IPS-18c (cell line): ENCODE measurements at regions not wholly inside any gene's neighbourhood (a gene's known extent, or its start where the extent isn't known, plus 50 kb on each side); places are given as distances from the start of the nearest gene placed in this dataset.

Experiments
- H3K4me3 ChIP-seq: 2 replicates; pipeline ENCODE4 v1.7.0; 2013; ENCODE audit warnings: low read depth, mild to moderate bottlenecking, low read length, moderate library complexity; ENCODE audit not compliant: insufficient read depth
- H3K9me3 ChIP-seq: one replicate; pipeline ENCODE4 v1.6.1; 2013; ENCODE audit warnings: mild to moderate bottlenecking, low read length, moderate library complexity; ENCODE audit not compliant: control insufficient read depth, insufficient read depth

DNA sequence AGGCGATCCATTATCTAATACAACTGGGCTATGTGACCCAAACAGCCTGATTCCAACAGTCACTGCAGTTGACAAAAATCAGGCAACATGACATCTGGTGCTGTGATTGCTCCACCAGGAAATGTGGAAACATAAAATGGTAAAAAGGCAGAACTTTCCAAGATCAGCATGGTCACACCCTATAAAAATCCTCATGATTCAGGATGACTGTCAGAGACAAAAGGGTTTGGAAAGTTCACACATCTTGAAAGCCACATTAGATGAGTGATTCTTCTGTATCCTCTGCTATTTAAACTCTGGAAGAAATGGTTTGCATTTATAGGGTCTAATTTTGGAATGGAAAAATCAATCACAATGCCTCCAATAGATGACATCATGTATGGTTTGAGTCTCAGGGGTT lies 662.6 kb upstream of the IGFBP3 start:
- Histone ChIP-seq H3K4me3 (no peak overlapping the region), H3K9me3 (no peaks in the 10 kb centered on the region)

GRCh38 chr7:46581268-46581667 lies 660.2 kb upstream of the IGFBP3 start:
- no peaks in the 10 kb centered on the region for H3K9me3 ChIP-seq
- H3K4me3 ChIP-seq = no peak overlapping the region

DNA sequence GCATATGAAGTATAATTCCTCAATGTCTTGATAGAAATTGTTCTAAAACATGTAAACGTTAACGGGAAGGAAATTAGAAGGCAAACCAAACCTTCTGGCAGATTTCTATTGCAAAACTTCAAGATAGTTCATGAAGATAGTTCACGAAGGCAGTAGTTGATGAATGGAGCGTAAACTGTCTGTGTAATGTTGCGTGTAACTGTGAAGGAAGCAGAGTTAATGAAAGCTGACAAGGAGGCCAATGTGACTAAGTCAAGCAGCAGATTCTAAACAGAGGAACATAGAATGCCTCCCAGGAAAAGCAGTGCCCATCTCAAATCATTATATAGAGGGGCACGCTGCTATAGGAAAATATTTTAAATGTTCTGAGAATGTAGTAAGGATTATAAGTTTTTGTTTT lies 659.7 kb upstream of the IGFBP3 start:
- no peak overlapping the region for H3K4me3 ChIP-seq
- no peaks in the 10 kb centered on the region for H3K9me3 ChIP-seq

GRCh38 chr7:46577394-46577793 lies 656.3 kb upstream of the IGFBP3 start:
- peaks cover 3% of the 10 kb centered on the region for H3K9me3 ChIP-seq

GRCh38 chr7:46576950-46577349 lies 655.9 kb upstream of the IGFBP3 start:
- peaks cover 3% of the 10 kb centered on the region for H3K9me3 ChIP-seq
- no peak overlapping the region for H3K4me3 ChIP-seq

More at GRCh38 chr7:46577394-46577793, 656.3 kb upstream of the IGFBP3 start:
- H3K4me3 ChIP-seq = no peak overlapping the region

- H3K4me3 ChIP-seq = no peak overlapping the region
- peaks cover 3% of the 10 kb centered on the region for H3K9me3 ChIP-seq
Measured at GRCh38 chr7:46572691-46573090, 651.6 kb upstream of the IGFBP3 start.

DNA sequence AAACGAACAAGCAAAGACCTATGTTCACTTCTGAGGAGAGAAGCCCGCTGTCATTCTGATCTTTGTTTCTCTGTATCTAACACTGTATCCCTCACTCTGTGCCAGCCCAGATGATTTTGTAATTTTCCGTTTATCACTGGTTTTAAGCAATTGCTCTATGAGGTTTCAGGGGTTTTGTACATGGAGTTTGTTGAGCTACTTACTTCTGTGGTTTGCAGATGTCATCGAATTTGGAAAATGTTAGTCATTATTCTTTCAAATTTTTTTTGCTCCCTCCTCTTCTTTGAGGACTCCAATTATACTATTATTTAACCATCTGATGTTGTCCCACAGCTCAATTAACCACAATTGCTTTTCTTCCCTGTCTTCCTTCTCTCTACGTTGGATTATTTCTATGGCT lies 650.9 kb upstream of the IGFBP3 start:
- Histone ChIP-seq H3K4me3 (no peak overlapping the region), H3K9me3 (peaks cover 3% of the 10 kb centered on the region)

GRCh38 chr7:46569133-46569465 lies 648.0 kb upstream of the IGFBP3 start:
- Histone ChIP-seq H3K9me3 (peaks cover 3% of the 10 kb centered on the region), H3K4me3 (no peak overlapping the region)

GRCh38 chr7:46568420-46569132 lies 647.5 kb upstream of the IGFBP3 start:
- Histone ChIP-seq H3K9me3 (peaks cover 3% of the 10 kb centered on the region), H3K4me3 (no peak overlapping the region)

DNA sequence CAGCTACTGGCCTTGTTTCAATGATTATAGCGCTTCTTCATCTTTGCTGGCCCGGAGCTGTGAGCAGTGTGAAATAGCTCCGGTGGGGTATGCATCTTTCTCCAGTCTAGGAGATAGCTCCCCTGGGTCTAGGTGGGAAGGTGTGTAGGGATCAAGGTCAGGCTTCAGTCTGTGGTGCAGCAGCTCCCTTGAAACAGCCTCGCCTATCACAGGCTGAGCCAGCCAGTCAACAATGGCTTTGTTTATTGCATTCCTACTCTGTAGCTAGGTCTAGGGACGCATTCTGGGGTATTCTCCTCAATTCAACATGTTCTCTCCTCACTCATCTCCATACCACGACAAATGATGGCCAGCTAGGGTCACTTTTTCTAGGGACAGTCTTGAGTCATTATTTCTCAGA lies 646.8 kb upstream of the IGFBP3 start:
- no peak overlapping the region for H3K4me3 ChIP-seq
- no peaks in the 10 kb centered on the region for H3K9me3 ChIP-seq

GRCh38 chr7:46566097-46566774 lies 645.2 kb upstream of the IGFBP3 start:
- Histone ChIP-seq H3K9me3 (no peaks in the 10 kb centered on the region), H3K4me3 (no peak overlapping the region)

DNA sequence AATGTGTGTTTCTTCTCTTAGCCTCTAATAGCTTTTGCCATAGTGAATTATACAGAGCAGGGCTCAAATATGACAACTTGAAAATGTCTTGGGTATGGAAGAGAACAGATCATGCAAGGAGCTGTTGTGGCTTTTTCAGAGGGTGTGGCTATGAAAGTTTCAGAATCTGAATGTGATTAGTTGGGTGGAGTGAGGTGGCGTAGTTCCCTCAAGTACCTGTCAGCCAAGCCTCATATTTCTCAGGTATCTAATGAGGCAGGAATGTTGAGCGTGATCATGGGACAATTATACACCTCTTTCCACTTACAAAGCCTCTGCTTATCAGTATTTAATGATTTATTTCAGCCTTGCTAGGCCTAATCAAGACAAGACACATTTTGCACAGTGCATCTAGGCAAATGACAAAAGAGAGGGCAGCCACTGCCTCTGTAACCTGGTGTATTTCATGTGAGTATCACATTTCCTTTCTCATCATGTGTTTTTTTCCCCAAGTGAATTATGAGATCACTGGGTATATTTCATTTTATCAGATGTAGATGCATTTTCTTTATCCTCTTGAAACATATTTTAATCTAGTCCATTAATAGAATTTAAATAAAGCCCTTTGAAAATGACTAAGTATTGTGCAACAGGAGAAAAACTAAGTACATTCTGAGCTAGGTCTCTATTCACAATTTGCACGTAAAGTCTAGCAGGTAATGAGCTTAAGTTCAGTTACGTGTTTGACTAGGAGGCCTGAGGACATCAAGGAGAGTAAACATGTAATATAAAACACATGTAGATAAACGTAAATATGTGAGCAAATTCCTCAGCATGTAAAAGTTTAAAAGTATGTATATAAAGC lies 644.4 kb upstream of the IGFBP3 start:
- no peaks in the 10 kb centered on the region for H3K9me3 ChIP-seq

GRCh38 chr7:46559194-46559832 lies 638.2 kb upstream of the IGFBP3 start:
- Histone ChIP-seq H3K4me3 (no peak overlapping the region), H3K9me3 (no peaks in the 10 kb centered on the region)

More for the DNA sequence above, 644.4 kb upstream of the IGFBP3 start:
- no peak overlapping the region for H3K4me3 ChIP-seq

DNA sequence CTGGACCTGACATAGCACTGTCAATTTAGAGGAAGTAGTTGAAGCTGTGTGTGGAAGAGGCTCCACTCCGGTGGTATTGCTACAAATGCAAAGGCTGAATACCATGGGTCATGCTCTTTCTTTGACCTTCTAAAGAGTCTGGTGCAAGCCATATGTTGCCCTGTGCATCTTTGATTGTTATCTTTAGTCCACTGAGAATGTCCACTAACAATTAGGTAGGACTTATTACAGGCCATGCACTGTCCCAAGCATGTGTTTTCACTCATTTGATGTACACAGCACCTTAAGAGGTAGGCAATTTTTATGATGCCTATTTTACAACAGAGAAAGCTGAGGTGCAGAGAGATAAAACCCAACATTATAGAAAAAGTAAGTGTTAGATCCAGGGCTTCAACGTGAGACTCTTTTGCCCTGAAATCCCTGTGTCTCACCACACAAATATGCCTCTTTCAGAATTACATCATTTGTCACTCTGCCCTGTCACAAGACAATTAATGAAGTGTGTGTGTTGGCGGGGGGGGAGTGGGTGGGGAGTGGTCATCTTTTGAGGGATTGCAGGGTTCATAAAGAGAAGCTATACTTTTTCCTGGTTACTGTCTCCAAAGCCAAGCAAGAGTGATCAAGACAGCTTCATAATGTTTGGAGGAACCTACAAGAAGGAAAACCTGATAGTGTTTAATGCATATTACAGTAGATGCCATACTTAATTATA lies 637.6 kb upstream of the IGFBP3 start:
- H3K4me3 ChIP-seq = no peak overlapping the region

DNA sequence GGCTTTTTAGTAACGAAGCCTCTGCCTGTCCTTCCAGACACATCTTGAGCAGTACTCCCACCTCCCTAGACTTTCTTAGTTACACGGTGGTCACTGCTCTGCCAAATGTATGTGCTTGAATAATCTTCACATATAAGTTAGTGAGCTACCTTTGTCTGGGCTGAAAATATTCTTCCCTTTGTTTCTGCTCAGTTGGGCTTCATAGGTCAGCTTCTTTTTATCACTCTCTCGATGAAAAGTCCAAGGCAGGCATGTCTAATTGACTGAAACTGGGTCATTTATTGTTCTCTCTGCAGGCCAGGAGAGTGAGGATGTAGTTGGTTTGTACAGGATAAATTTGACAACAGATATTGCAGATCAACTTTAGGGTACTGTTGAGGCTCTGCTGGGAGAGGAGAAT lies 636.7 kb upstream of the IGFBP3 start:
- Histone ChIP-seq H3K9me3 (no peaks in the 10 kb centered on the region), H3K4me3 (no peak overlapping the region)

More for the DNA sequence above, 637.6 kb upstream of the IGFBP3 start:
- H3K9me3 ChIP-seq = no peaks in the 10 kb centered on the region

- no peak overlapping the region for H3K4me3 ChIP-seq
- no peaks in the 10 kb centered on the region for H3K9me3 ChIP-seq
Measured at GRCh38 chr7:46557295-46557711, 636.2 kb upstream of the IGFBP3 start.
